WI38 (cell line): ENCODE measurements at regions not wholly inside any gene's neighbourhood (a gene's known extent, or its start where the extent isn't known, plus 50 kb on each side); places are given as distances from the start of the nearest gene placed in this dataset.

Source experiments
- H3K4me3 ChIP-seq: 2 replicates; pipeline ENCODE4 v1.5.1; 2011; ENCODE audit warnings: low read depth, mild to moderate bottlenecking, control low read depth, low read length
- TF ChIP-seq, protein P1 (sequence below): IDR thresholded peaks from 2 replicates; pipeline ENCODE4 v1.5.1; 2012; ENCODE audit warnings: low read depth, mild to moderate bottlenecking, control low read depth, low read length

GRCh38 chr9:17871213-17871890 is 292.5 kb downstream of the SH3GL2 start:
- TF ChIP-seq, protein P1, sequence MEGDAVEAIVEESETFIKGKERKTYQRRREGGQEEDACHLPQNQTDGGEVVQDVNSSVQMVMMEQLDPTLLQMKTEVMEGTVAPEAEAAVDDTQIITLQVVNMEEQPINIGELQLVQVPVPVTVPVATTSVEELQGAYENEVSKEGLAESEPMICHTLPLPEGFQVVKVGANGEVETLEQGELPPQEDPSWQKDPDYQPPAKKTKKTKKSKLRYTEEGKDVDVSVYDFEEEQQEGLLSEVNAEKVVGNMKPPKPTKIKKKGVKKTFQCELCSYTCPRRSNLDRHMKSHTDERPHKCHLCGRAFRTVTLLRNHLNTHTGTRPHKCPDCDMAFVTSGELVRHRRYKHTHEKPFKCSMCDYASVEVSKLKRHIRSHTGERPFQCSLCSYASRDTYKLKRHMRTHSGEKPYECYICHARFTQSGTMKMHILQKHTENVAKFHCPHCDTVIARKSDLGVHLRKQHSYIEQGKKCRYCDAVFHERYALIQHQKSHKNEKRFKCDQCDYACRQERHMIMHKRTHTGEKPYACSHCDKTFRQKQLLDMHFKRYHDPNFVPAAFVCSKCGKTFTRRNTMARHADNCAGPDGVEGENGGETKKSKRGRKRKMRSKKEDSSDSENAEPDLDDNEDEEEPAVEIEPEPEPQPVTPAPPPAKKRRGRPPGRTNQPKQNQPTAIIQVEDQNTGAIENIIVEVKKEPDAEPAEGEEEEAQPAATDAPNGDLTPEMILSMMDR, result no peak

DNA sequence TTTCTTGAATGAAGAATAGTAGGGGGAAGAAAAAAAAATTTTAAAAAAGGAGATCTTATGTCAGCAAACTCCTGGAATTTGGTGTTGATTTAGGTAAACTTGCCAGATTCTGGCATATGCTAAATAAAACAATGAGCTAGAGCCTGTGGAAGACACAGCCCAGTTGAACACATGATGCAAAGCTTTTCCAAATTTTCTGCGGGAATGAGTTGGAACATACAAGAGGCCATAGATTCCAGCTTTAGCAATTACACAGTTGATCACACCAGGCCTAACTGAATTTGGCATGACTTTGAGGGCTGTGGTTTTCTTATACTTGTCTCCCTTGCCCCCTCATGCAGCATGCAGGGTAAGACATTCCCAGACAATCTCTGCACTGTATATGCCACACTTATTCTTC is 297.0 kb downstream of the SH3GL2 start:
- TF ChIP-seq, protein P1, result no peak
- H3K4me3 ChIP-seq, result no peak overlapping the region

More at GRCh38 chr9:17871213-17871890, 292.5 kb downstream of the SH3GL2 start:
- no peak overlapping the region for H3K4me3 ChIP-seq

DNA sequence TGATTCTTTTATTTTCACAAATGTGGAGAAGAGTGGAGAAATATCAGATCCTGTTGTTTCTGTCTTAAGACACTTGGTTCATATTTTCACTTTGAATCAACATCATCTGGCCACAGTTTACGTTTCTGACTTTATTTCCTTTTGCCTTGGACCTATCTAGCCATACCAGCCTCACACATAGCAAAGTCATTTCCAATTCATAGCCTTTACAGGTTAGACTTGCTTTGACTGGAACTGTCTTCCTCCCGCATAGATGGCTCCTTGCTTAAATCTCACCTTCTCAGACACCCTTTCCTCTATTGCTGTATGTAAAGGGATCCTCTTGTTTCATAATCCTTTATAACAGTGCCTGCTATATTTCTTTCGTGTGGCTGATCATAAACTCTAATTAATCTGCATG is 297.8 kb downstream of the SH3GL2 start:
- TF ChIP-seq, protein P1, result no peak

GRCh38 chr9:17878810-17879370 is 300.0 kb downstream of the SH3GL2 start:
- H3K4me3 ChIP-seq, result no peak overlapping the region
- TF ChIP-seq, protein P1, result no peak

More for the DNA sequence above, 297.8 kb downstream of the SH3GL2 start:
- no peak overlapping the region for H3K4me3 ChIP-seq

DNA sequence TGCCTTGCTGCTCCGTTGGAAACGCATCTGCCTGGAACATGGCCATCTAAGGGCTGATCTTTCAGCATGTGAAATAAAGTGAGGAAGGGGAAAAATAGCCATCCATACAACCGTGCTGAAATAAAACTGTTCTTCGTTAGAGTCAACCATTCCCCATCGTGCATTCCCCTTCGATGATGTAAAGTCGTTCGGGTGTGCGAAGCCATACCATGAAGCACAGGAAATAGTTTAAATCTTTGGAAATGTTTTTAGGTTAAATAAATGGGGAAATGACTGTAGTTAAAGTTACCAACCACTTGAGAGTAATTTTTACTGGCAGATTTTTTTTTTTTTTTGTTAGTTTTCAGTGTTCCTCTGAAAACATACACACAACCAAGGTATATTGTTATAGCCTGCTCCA is 302.5 kb downstream of the SH3GL2 start:
- TF ChIP-seq, protein P1, result no peak
- no peak overlapping the region for H3K4me3 ChIP-seq

DNA sequence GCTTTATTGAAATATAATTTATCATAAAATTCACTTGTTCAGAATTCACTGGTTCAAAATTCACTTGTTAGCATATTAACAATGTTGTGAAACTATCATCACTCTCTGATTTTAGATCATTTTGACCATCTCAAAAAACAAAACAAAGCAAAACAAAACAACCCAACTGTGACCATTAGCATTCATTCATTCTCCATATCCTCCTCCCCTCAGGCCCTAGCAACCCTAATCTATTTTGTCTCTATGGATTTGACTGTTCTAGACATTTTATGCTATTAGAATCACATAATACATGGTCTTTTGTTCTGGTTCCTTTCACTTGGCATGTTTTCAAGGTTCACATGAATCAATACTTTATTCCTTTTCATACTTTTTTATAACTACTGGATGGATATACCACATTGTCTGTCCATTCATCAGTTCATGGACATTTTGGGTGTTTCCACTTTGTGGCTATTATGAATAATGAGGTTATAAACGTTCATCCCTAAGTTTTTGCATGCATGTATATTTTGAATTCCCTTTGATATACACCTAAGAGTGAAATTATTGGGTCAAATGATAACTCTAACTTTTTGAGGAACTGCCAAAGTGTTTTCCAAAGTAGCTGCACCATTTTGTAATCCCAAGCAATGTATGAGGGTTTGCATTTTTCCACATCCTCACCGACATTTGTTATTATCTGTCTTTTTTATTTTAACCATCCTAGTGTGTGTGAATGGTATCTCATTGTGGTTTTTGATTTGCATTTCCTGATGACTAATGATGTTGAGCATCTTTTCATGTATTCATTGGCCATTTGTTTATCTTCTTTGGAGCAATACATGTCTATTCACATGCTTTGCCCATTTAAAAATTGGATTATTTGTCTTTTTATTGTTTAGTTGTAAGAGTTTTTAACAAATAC is 304.1 kb downstream of the SH3GL2 start:
- H3K4me3 ChIP-seq, result no peak overlapping the region
- TF ChIP-seq, protein P1, result no peak
